Ectodermal cell (in vitro differentiated cells): ENCODE measurements at regions not wholly inside any gene's neighbourhood (a gene's known extent, or its start where the extent isn't known, plus 50 kb on each side); places are given as distances from the start of the nearest gene placed in this dataset.

Source experiments
- H3K27ac ChIP-seq: 2 replicates; pipeline ENCODE4 v1.7.0; 2013; ENCODE audit warnings: mild to moderate bottlenecking, low read depth, low read length; ENCODE audit not compliant: insufficient read depth, poor library complexity, severe bottlenecking
- H3K27me3 ChIP-seq: 2 replicates; pipeline ENCODE4 v1.7.0; 2013; ENCODE audit warnings: mild to moderate bottlenecking, low read length; ENCODE audit not compliant: insufficient read depth, control insufficient read depth, poor library complexity, severe bottlenecking
- H3K36me3 ChIP-seq: one replicate; pipeline ENCODE4 v1.7.0; 2013; ENCODE audit warnings: low read length; ENCODE audit not compliant: control insufficient read depth, insufficient read depth
- H3K4me1 ChIP-seq: one replicate; pipeline ENCODE4 v1.7.0; 2013; ENCODE audit warnings: low read length; ENCODE audit not compliant: control insufficient read depth, insufficient read depth
- H3K4me3 ChIP-seq: 2 replicates; pipeline ENCODE4 v1.7.0; 2013; ENCODE audit warnings: low read depth, low read length, control low read depth; ENCODE audit not compliant: insufficient read depth
- H3K9me3 ChIP-seq: 2 replicates; pipeline ENCODE4 v1.7.0; 2013; ENCODE audit warnings: mild to moderate bottlenecking, low read length, moderate library complexity; ENCODE audit not compliant: control insufficient read depth
- WGBS, 2 experiments: methylation state at CpG; one replicate each; pipeline ENCODE4 v1.1.7; 2013; ENCODE audit warnings: missing lambda C conversion rate in 2 of 2; 5-methylcytosine and 5-hydroxymethylcytosine counted together

- Histone ChIP-seq H3K27ac (no peak overlapping the region), H3K4me1 (no peaks in the 10 kb centered on the region), H3K4me3 (no peak overlapping the region), H3K9me3 (no peaks in the 10 kb centered on the region), H3K36me3 (no peaks in the 10 kb centered on the region), H3K27me3 (no peaks in the 10 kb centered on the region)
- 100% methylated on average over 1 to 2 of the region's 2 CpGs for WGBS, 2 experiments
These were observed 385.9 kb upstream of the JAG1 start for GRCh38 chr20:11059659-11060058.

GRCh38 chr20:11060423-11061185 is 386.8 kb upstream of the JAG1 start:
- no peaks in the 10 kb centered on the region for H3K27me3 ChIP-seq
- H3K4me1 ChIP-seq: no peaks in the 10 kb centered on the region
- 90 to 96% methylated on average over 6 to 8 of the region's 9 CpGs for WGBS, 2 experiments
- H3K4me3 ChIP-seq: no peak overlapping the region
- no peaks in the 10 kb centered on the region for H3K36me3 ChIP-seq
- H3K9me3 ChIP-seq: no peaks in the 10 kb centered on the region
- H3K27ac ChIP-seq: no peak overlapping the region

- Histone ChIP-seq H3K36me3 (no peaks in the 10 kb centered on the region), H3K27ac (no peak overlapping the region), H3K9me3 (no peaks in the 10 kb centered on the region), H3K4me3 (no peak overlapping the region), H3K4me1 (no peaks in the 10 kb centered on the region), H3K27me3 (no peaks in the 10 kb centered on the region)
- WGBS, 2 experiments: 91 to 96% methylated on average over 3 of the region's 3 CpGs
These were observed 389.6 kb upstream of the JAG1 start for GRCh38 chr20:11063444-11063843.

GRCh38 chr20:11064946-11065345 is 391.1 kb upstream of the JAG1 start:
- Histone ChIP-seq H3K27me3 (no peaks in the 10 kb centered on the region), H3K4me3 (no peak overlapping the region), H3K27ac (no peak overlapping the region), H3K9me3 (no peaks in the 10 kb centered on the region), H3K4me1 (no peaks in the 10 kb centered on the region), H3K36me3 (no peaks in the 10 kb centered on the region)
- 90% methylated on average over 2 of the region's 2 CpGs; no CpG with 5 or more reads in 1 of the 2 experiments for WGBS, 2 experiments

GRCh38 chr20:11067359-11067758 is 393.6 kb upstream of the JAG1 start:
- Histone ChIP-seq H3K27me3 (no peaks in the 10 kb centered on the region), H3K4me3 (no peak overlapping the region), H3K36me3 (no peaks in the 10 kb centered on the region), H3K9me3 (no peaks in the 10 kb centered on the region), H3K27ac (no peak overlapping the region), H3K4me1 (no peaks in the 10 kb centered on the region)
- WGBS, 2 experiments: no CpG with 5 or more reads among the region's 1 CpG

GRCh38 chr20:11072982-11073381 is 399.2 kb upstream of the JAG1 start:
- no peaks in the 10 kb centered on the region for H3K9me3 ChIP-seq
- H3K36me3 ChIP-seq: no peaks in the 10 kb centered on the region
- no peak overlapping the region for H3K27ac ChIP-seq
- H3K4me3 ChIP-seq: no peak overlapping the region
- H3K4me1 ChIP-seq: no peaks in the 10 kb centered on the region
- no peaks in the 10 kb centered on the region for H3K27me3 ChIP-seq
- WGBS, 2 experiments: no CpG with 5 or more reads among the region's 1 CpG

- Histone ChIP-seq H3K27me3 (no peaks in the 10 kb centered on the region), H3K27ac (no peak overlapping the region), H3K4me3 (no peak overlapping the region), H3K36me3 (no peaks in the 10 kb centered on the region), H3K4me1 (no peaks in the 10 kb centered on the region), H3K9me3 (no peaks in the 10 kb centered on the region)
- 91 to 95% methylated on average over 6 to 9 of the region's 10 CpGs for whole genome bisulfite sequencing, 2 experiments
These were observed 402.8 kb upstream of the JAG1 start for GRCh38 chr20:11076434-11077105.

- H3K4me3 ChIP-seq: no peak overlapping the region
- 91 to 97% methylated on average over 2 of the region's 2 CpGs for WGBS, 2 experiments
- no peaks in the 10 kb centered on the region for H3K36me3 ChIP-seq
- H3K9me3 ChIP-seq: no peaks in the 10 kb centered on the region
- H3K27ac ChIP-seq: no peak overlapping the region
- no peaks in the 10 kb centered on the region for H3K27me3 ChIP-seq
- no peaks in the 10 kb centered on the region for H3K4me1 ChIP-seq
These were observed 403.4 kb upstream of the JAG1 start for GRCh38 chr20:11077226-11077625.

- 88 to 95% methylated on average over 2 of the region's 3 CpGs for WGBS, 2 experiments
- Histone ChIP-seq H3K4me3 (no peak overlapping the region), H3K27ac (no peak overlapping the region), H3K4me1 (no peaks in the 10 kb centered on the region), H3K9me3 (no peaks in the 10 kb centered on the region), H3K27me3 (no peaks in the 10 kb centered on the region), H3K36me3 (no peaks in the 10 kb centered on the region)
These were observed 406.2 kb upstream of the JAG1 start for GRCh38 chr20:11080010-11080409.

- Histone ChIP-seq H3K36me3 (no peaks in the 10 kb centered on the region), H3K27ac (no peak overlapping the region), H3K27me3 (no peaks in the 10 kb centered on the region), H3K4me1 (no peaks in the 10 kb centered on the region), H3K9me3 (no peaks in the 10 kb centered on the region), H3K4me3 (no peak overlapping the region)
- WGBS, 2 experiments: 94% methylated on average over 6 to 8 of the region's 8 CpGs
These were observed 407.1 kb upstream of the JAG1 start for GRCh38 chr20:11080781-11081377.
